HepG2 (cell line): ENCODE measurements at regions not wholly inside any gene's neighbourhood (a gene's known extent, or its start where the extent isn't known, plus 50 kb on each side); places are given as distances from the start of the nearest gene placed in this dataset.

Experiments
- ATAC-seq: fragments of 200-7000 bp; cut with Tn5 transposase; 3 replicates; pipeline ENCODE4 v1.9.1; 2020; ENCODE audit warnings: mild to moderate bottlenecking, moderate library complexity
- BruUV-seq: library from RNA; stranded (reverse); fragments of 400-500 nt; replicated peaks from 2 replicates; lab custom pipeline; 2021; lab: Mats Ljungman, UMichigan
- CTCF ChIA-PET: fragments of 300-600 bp; formaldehyde crosslinking; extraction: SDS; loops from one replicate; lab custom pipeline; 2021; ENCODE audit warnings: low total read pairs, inconsistent platforms, low intra/inter-chr PET ratio; lab: Yijun Ruan, JAX
- POLR2A ChIA-PET: fragments of 350-600 bp; sonication (Branson Sonifier 250); formaldehyde crosslinking; loops from one replicate; lab custom pipeline; 2020; ENCODE audit warnings: antibody characterized with exemption, inconsistent platforms; lab: Yijun Ruan, JAX
- DNase-seq: peaks from one replicate; pipeline ENCODE4 v3.0.0-alpha.2; 2015; ENCODE audit warnings: low spot score
- FAIRE-seq: peaks from 3 replicates; lab custom pipeline; 2011; peaks lifted over from hg19 to GRCh38; lab: Jason Lieb, UNC
- H2AFZ ChIP-seq: one replicate; pipeline ENCODE4 v1.6.1; 2011; ENCODE audit warnings: low read length, inconsistent platforms
- H3K27ac ChIP-seq: fragments of 300-600 bp; 3 replicates; pipeline ENCODE4 v1.8.0; 2011; ENCODE audit warnings: mixed run types, mild to moderate bottlenecking, mixed read lengths, low read length, inconsistent platforms; ENCODE audit not compliant: insufficient read depth; ENCODE audit errors: extremely low read length
- H3K27me3 ChIP-seq, 2 experiments: fragments of 200-600 bp in 1 of 2; 2 replicates in 1 of 2; 3 replicates in 1 of 2; pipeline versions ENCODE4 v1.6.0 to v1.8.0; 2011; ENCODE audit warnings: low read length in 2 of 2, mild to moderate bottlenecking in 2 of 2, moderate library complexity in 2 of 2, inconsistent platforms in 1 of 2; ENCODE audit not compliant: insufficient read depth in 2 of 2, control insufficient read depth in 1 of 2
- H3K36me3 ChIP-seq, 2 experiments: fragments of 200-600 bp in 1 of 2; replicated peaks in 1 of 2; 2 replicates in 1 of 2; 3 replicates in 1 of 2; pipeline versions ENCODE4 v1.5.1 to v1.8.0; 2011; ENCODE audit warnings: low read length in 2 of 2, inconsistent platforms in 1 of 2; ENCODE audit not compliant: insufficient read depth in 2 of 2, control insufficient read depth in 1 of 2
- H3K4me1 ChIP-seq: 2 replicates; pipeline ENCODE4 v1.5.1; 2012; ENCODE audit warnings: low read length, inconsistent platforms; ENCODE audit not compliant: insufficient read depth
- H3K4me2 ChIP-seq: 2 replicates; pipeline ENCODE4 v1.6.0; 2011; ENCODE audit warnings: low read depth, low read length, inconsistent platforms
- H3K4me3 ChIP-seq, 3 experiments: fragments of 200-600 bp in 1 of 3; sonication (generic), shearing (Covaris generic) in 1 of 3; replicated peaks in 1 of 3; 2 replicates each; pipeline ENCODE4 v1.5.1; 2011 to 2016; ENCODE audit warnings: low read length in 3 of 3, inconsistent platforms in 2 of 3, low read depth in 2 of 3, mild to moderate bottlenecking in 2 of 3, control low read depth in 1 of 3, mixed read lengths in 1 of 3; ENCODE audit not compliant: insufficient read depth in 1 of 3
- H3K79me2 ChIP-seq: one replicate; pipeline ENCODE4 v1.6.1; 2011; ENCODE audit warnings: low read length, inconsistent platforms; ENCODE audit not compliant: insufficient read depth
- H3K9ac ChIP-seq: 2 replicates; pipeline ENCODE4 v1.6.0; 2011; ENCODE audit warnings: mild to moderate bottlenecking, low read depth, low read length, inconsistent platforms; ENCODE audit not compliant: insufficient read depth
- H3K9me3 ChIP-seq: 2 replicates; pipeline ENCODE4 v1.5.1; 2012; ENCODE audit warnings: mild to moderate bottlenecking, low read length
- H4K20me1 ChIP-seq: 2 replicates; pipeline ENCODE4 v1.6.0; 2011; ENCODE audit warnings: inconsistent platforms, mild to moderate bottlenecking, low read length, moderate library complexity; ENCODE audit not compliant: insufficient read depth
- ARID5B ChIP-seq: IDR thresholded peaks from 2 replicates; pipeline ENCODE4 v1.4.0; 2020; ENCODE audit warnings: mild to moderate bottlenecking, missing genetic modification reagents
- ATF7 ChIP-seq, 2 experiments: fragments of 450-650 bp in 1 of 2; sonication (generic) in 1 of 2; formaldehyde crosslinking in 1 of 2; IDR thresholded peaks; 2 replicates each; pipeline versions ENCODE4 v1.4.0 to v1.6.1; 2016 to 2020; ENCODE audit warnings: antibody characterized with exemption in 1 of 2, mild to moderate bottlenecking in 1 of 2, missing genetic modification reagents in 1 of 2
- CBX5 ChIP-seq: sonication (generic); formaldehyde crosslinking; IDR thresholded peaks from 2 replicates; pipeline ENCODE4 v1.4.0; 2020; ENCODE audit warnings: missing genetic modification reagents, borderline replicate concordance
- FOXM1 ChIP-seq: sonication (generic); formaldehyde crosslinking; IDR thresholded peaks from 2 replicates; pipeline ENCODE4 v1.5.0; 2020; ENCODE audit warnings: missing genetic modification reagents
- HNF4A ChIP-seq: sonication (generic); formaldehyde crosslinking; IDR thresholded peaks from 2 replicates; pipeline ENCODE4 v1.4.0; 2020; ENCODE audit warnings: missing genetic modification reagents
- MAFG ChIP-seq: sonication (generic); formaldehyde crosslinking; IDR thresholded peaks from 2 replicates; pipeline ENCODE4 v1.5.1; 2020; ENCODE audit warnings: mild to moderate bottlenecking, missing genetic modification reagents
- MNT ChIP-seq: fragments of 450-650 bp; IDR thresholded peaks from 2 replicates; pipeline ENCODE4 v1.6.1; 2016
- MYC ChIP-seq: sonication (generic); formaldehyde crosslinking; IDR thresholded peaks from 2 replicates; pipeline ENCODE4 v1.9.0; 2021; ENCODE audit warnings: missing genetic modification reagents, borderline replicate concordance
- PCBP1 ChIP-seq: fragments of 200-400 bp; formaldehyde crosslinking; IDR thresholded peaks from 2 replicates; pipeline ENCODE4 v1.6.1; 2017; ENCODE audit warnings: mild to moderate bottlenecking, low read depth, low read length, borderline replicate concordance
- RFXAP ChIP-seq: sonication (generic); formaldehyde crosslinking; IDR thresholded peaks from 2 replicates; pipeline ENCODE4 v1.4.0; 2020; ENCODE audit warnings: missing genetic modification reagents, borderline replicate concordance
- SALL1 ChIP-seq: sonication (generic); formaldehyde crosslinking; IDR thresholded peaks from 2 replicates; pipeline ENCODE4 v1.8.0; 2022; ENCODE audit warnings: mild to moderate bottlenecking, missing genetic modification reagents
- SETDB1 ChIP-seq: sonication (generic); formaldehyde crosslinking; IDR thresholded peaks from 2 replicates; pipeline ENCODE4 v1.5.1; 2020; ENCODE audit warnings: missing genetic modification reagents, mild to moderate bottlenecking, borderline replicate concordance
- SOX5 ChIP-seq: IDR thresholded peaks from 2 replicates; pipeline ENCODE4 v1.6.1; 2016; ENCODE audit warnings: borderline replicate concordance
- SPEN ChIP-seq: sonication (generic); formaldehyde crosslinking; IDR thresholded peaks from 2 replicates; pipeline ENCODE4 v1.5.1; 2020; ENCODE audit warnings: low read depth, mild to moderate bottlenecking, missing genetic modification reagents
- YY1 ChIP-seq: IDR thresholded peaks from 2 replicates; pipeline ENCODE4 v1.6.1; 2011; ENCODE audit warnings: low read length, low read depth, moderate library complexity, mild to moderate bottlenecking; ENCODE audit not compliant: insufficient read depth, insufficient replicate concordance
- ZNF331 ChIP-seq: sonication (generic); formaldehyde crosslinking; IDR thresholded peaks from 2 replicates; pipeline ENCODE4 v1.4.0; 2020; ENCODE audit warnings: missing genetic modification reagents
- ZNF546 ChIP-seq: sonication (generic); formaldehyde crosslinking; conservative IDR thresholded peaks from 2 replicates; pipeline ENCODE4 v1.8.1; 2023; ENCODE audit warnings: mild to moderate bottlenecking, missing genetic modification reagents
- ZSCAN12 ChIP-seq: sonication (generic); formaldehyde crosslinking; IDR thresholded peaks from 2 replicates; pipeline ENCODE4 v1.9.0; 2021; ENCODE audit warnings: mild to moderate bottlenecking, missing genetic modification reagents
- ZSCAN25 ChIP-seq: sonication (generic); formaldehyde crosslinking; IDR thresholded peaks from 2 replicates; pipeline ENCODE4 v1.8.0; 2022; ENCODE audit warnings: mild to moderate bottlenecking, missing genetic modification reagents
- WGBS: methylation state at CpG from one replicate; pipeline ENCODE4 v1.1.6; 2017; ENCODE audit warnings: low lambda C conversion rate; 5-methylcytosine and 5-hydroxymethylcytosine counted together
- in situ Hi-C: cut with HindIII; loops from 2 replicates; pipeline ENCODE4 v1.10.0; 2017; ENCODE audit warnings: low pct_unique_long_range_greater_than_20kb; ENCODE audit not compliant: extremely low pct_ligation_motif_present
- intact Hi-C: fragments of 100-400 bp; cut with micrococcal nuclease; formaldehyde crosslinking; loops from one replicate; pipeline ENCODE4 v1.10.0; 2022; ENCODE audit not compliant: unreplicated experiment

GRCh38 chr3:89032346-89033013 lies 74.9 kb upstream of the EPHA3 start:
- H3K27ac ChIP-seq = no peak overlapping the region
- H3K4me3 ChIP-seq = no peak overlapping the region
- no peaks in the 10 kb centered on the region for H3K36me3 ChIP-seq
- intact Hi-C loops (no loop called here), in situ Hi-C loops (no loop called here)
- BruUV-seq = no TSS peak
- no peaks in the 10 kb centered on the region for H3K9me3 ChIP-seq
- no peaks in the 10 kb centered on the region for H3K79me2 ChIP-seq
- H2AFZ ChIP-seq = no peak overlapping the region
- no peak for TF ChIP-seq PCBP1
- no peak for TF ChIP-seq CBX5 (CRISPR knock-in tag)
- no peak for TF ChIP-seq ZNF546 (CRISPR knock-in tag)
- no peak for TF ChIP-seq ARID5B
- no peak for TF ChIP-seq HNF4A (CRISPR knock-in tag)
- TF ChIP-seq MAFG = no peak
- no peak for TF ChIP-seq ZSCAN12
- TF ChIP-seq YY1 = no peak
- TF ChIP-seq SPEN (CRISPR knock-in tag) = no peak
- TF ChIP-seq RFXAP (CRISPR knock-in tag) = no peak
- TF ChIP-seq MYC (CRISPR knock-in tag) = no peak
- TF ChIP-seq ATF7 (IDR thresholded peaks at IDR 0.05) = no peak
- TF ChIP-seq ATF7 (CRISPR knock-in tag; IDR thresholded peaks at IDR 0.05) = no peak
- no peak for TF ChIP-seq FOXM1 (CRISPR knock-in tag)
- no peak for TF ChIP-seq SALL1 (CRISPR knock-in tag)
- TF ChIP-seq ZNF331 (CRISPR knock-in tag) = no peak
- no peak for TF ChIP-seq ZSCAN25 (CRISPR knock-in tag)
- no peak for TF ChIP-seq SETDB1 (CRISPR knock-in tag)
- TF ChIP-seq MNT = no peak
- no peak for TF ChIP-seq SOX5 (CRISPR knock-in tag)
- 2% methylated on average over 1 of the region's 1 CpG for WGBS
- ATAC-seq (no peak), FAIRE-seq (no peak), DNase-seq (no peak)
- ChIA-PET POLR2A (no interaction called here), CTCF (no interaction called here)
- no peaks in the 10 kb centered on the region for H4K20me1 ChIP-seq
- no peaks in the 10 kb centered on the region for H3K4me1 ChIP-seq
- no peak overlapping the region for H3K4me2 ChIP-seq
- H3K27me3 ChIP-seq = no peaks in the 10 kb centered on the region
- H3K9ac ChIP-seq = no peak overlapping the region
